Activated gamma-delta T cell (primary cell): ENCODE measurements at regions not wholly inside any gene's neighbourhood (a gene's known extent, or its start where the extent isn't known, plus 50 kb on each side); places are given as distances from the start of the nearest gene placed in this dataset.

Experiments used
- DNase-seq: peaks from one replicate; lab custom pipeline; 2025; lab: John Stamatoyannopoulos, UW

- no peak for DNase-seq
These were observed 206.0 kb upstream of the PLEKHG7 start for GRCh38 chr12:92496790-92497189.

GRCh38 chr12:92495108-92495507, 207.7 kb upstream of the PLEKHG7 start:
- DNase-seq: no peak

- no peak for DNase-seq
These were observed 209.0 kb upstream of the PLEKHG7 start for GRCh38 chr12:92493816-92494215.

GRCh38 chr12:92492995-92493394, 209.8 kb upstream of the PLEKHG7 start:
- DNase-seq: no peak

DNA sequence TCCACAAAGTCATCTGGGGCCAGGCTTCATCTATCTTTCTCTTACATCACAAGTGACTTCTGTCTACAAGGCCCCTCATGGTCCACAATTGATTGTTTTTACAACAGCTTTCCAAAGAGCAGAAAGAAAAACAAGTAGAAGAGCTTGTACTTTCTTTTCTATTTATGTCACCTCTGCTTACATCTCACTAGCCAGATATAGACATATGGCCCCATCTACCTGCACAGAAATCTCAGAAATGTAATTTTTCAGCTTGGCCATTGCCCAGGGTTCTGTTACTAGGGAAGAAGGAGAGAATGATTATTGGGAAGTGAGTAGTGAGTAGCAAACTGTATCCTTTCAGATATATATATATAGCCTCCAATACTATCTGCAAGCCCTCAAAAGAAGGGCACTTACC, 210.5 kb upstream of the PLEKHG7 start:
- DNase-seq: no peak

DNA sequence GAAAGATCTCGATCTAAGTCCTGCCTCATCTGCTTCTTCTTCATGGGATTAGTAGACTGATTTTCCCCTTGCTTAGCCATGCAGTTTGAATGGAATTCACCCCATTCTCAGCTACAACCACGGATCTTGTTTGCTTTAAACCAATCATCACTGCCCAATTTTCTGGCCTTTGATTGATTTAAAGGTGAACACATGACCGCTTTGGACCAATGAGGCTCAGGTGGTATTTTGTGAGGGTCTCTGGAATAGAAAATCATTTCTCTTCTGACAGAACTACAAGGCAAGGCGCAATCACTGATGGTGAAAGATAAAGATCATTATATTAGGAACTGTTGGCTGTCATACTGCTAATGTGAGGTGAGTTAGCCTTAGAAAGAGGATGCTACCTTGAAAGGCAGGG, 213.0 kb upstream of the PLEKHG7 start:
- no peak for DNase-seq

GRCh38 chr12:92488735-92489134, 214.1 kb upstream of the PLEKHG7 start:
- DNase-seq: no peak

- DNase-seq: no peak
These were observed 215.7 kb upstream of the PLEKHG7 start for GRCh38 chr12:92487138-92487485.

DNA sequence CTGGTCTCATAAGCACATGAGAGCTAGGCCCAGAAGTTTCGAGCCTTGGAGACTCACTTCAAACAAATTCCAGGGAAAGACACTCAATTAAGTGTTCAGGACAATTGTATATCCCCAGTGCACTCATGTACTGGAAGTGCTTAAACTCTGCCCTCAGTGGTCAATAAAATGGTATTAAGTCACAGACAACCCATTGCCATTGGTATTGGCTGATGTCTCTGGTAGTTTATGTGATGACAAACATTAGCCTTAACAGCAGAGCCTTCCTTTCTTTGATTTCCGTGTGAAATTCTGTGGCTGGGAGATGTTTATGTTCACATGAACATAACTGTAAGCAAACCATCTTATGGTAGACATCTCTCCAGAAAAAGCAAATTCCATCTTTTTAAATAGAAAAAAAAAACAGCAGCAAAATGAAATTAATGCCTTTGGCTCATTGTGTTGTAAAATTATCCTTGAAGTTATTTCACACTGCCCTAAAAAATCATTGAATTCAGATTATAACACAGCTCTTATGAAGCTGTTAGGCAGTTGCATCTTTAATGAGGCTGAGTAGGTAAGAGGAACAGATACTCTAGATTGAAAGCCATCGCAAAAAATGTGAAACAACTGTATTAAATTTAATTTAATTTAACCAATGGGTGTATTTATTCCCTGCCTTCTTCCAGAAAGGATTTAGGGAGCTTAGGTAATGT, 216.2 kb upstream of the PLEKHG7 start:
- DNase-seq: no peak

DNA sequence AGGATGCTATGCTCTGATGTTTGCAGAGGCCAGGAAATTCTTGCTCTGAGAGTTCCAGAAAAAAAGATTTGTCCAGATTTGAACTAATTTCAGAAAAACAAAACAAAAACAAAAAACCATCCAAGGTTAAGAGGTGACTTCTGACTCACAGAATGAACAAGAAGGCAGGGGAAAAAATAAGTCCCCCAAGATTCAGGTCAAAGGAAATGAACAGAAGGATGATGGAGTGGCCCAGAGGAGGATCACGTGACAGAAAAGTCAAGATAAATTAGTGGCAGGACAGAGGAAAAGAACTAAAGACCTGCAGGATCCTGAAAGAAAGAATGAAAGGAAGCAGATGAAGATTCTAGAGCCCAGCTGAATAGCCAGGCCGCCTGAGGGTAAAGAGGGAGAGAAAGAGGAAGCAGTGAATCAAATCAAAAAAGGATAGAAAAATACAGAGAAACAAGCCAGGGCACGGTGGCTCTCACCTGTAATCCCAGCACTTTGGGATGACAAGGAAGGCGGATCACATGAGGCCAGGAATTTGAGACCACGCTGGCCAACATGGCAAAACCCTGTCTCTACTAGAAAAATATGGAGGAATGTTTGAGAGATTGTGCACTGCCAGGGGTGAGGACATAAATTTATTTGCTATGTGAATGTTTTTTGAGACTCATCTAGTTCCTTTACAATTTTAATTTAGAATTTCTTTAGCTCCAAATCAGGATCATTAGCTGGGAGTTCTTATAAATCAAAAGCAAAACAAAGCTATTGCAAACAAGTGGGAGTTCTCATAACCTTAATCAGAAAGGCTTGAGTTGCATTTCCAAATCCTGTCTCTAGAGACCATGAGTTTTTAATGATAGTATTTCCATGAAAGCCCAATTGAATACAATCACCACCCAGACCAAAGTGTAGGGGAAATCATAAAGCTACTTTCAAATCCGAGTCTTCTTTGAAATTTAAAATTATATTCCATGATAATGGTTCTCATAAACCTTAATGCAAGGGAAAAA, 217.1 kb upstream of the PLEKHG7 start:
- DNase-seq: no peak

- no peak for DNase-seq
These were observed 220.2 kb upstream of the PLEKHG7 start for GRCh38 chr12:92482599-92482998.

- no peak for DNase-seq
These were observed 221.7 kb upstream of the PLEKHG7 start for GRCh38 chr12:92481066-92481465.

DNA sequence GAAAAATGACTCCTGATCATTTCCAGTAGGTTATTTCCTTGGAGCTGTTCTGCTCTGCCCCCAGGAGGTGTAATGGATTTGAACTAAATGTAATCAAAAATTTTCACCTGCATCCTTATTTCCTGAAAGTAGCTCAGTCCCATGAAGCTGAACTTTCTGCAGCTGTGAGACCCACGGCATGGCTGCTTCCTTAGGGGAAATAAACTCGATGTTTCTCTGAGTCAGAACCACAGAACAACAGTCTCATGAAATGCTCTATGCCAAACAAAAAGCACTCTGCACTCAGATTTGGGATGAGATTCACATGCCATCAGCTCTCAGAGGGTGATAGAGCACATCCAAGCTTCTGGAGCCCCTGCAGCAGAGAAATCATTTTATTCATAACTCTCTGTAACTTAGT, 224.1 kb upstream of the PLEKHG7 start:
- no peak for DNase-seq

- DNase-seq: no peak
These were observed 225.9 kb upstream of the PLEKHG7 start for GRCh38 chr12:92476844-92477243.

- DNase-seq: no peak
These were observed 229.2 kb upstream of the PLEKHG7 start for GRCh38 chr12:92473564-92473963.

- no peak for DNase-seq
These were observed 230.6 kb upstream of the PLEKHG7 start for GRCh38 chr12:92472201-92472600.

DNA sequence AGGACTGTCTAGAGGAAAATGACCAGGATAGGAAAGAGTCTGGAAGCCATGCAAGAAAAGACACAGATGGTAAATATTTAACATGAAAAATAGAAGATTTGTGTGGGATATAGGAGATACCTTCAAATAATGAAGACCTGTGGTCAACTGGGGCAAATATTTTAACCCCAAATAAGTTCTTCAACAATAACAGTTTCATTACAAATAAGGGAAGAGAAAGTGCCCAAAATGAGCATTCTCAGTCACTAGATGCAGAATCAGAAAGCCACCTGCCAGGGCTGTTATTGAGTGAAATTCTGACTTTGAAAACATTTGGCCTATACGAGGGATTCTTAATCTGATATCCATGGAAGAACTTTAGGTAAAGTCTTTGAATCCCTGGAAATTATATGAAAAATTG, 231.2 kb upstream of the PLEKHG7 start:
- DNase-seq: no peak

GRCh38 chr12:92470608-92471021, 232.2 kb upstream of the PLEKHG7 start:
- DNase-seq: no peak

DNA sequence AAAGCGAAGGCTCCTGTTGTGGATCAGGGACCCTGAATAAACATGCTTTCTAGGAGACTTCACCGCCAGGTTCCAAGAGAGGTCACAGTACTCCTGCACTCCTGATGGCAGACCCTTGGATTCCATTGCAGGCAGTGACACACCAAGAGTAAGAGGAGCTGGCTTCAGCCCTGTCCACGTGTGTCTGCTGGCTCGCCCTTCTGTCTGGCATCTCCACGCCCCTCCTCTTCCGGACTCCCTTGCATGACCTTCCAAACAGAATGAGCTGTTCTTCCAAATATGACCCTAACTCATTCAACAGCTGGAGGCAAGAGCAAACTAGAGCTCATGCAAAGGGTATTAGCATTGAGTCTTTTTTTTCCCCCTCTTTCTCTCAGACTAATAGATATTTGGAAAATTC, 233.0 kb upstream of the PLEKHG7 start:
- DNase-seq: no peak

- no peak for DNase-seq
These were observed 234.3 kb upstream of the PLEKHG7 start for GRCh38 chr12:92468358-92469020.

DNA sequence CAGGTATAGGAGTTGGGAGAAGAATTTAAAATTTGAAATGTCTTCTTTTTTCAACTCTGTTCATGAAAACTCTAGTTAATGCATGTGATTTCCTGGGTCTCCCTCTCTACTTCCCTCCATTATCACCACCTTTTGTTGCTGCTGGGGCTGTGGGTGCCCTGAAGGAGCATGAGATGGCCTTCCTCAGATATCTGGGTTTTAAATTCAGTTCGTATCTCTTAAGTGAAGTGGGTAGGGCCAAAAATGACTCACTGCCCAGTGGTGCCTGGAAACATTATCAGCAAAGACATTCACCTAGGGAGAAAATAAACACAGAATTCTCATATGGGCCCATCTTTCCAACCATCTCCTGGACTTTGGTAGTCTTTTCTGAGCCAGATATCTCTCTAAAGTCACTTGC, 234.9 kb upstream of the PLEKHG7 start:
- DNase-seq: no peak

- DNase-seq: no peak
These were observed 236.1 kb upstream of the PLEKHG7 start for GRCh38 chr12:92466391-92467305.
